IPS DF 6.9 (cell line): ENCODE measurements at regions not wholly inside any gene's neighbourhood (a gene's known extent, or its start where the extent isn't known, plus 50 kb on each side); places are given as distances from the start of the nearest gene placed in this dataset.

Experiments
- DNase-seq: peaks from one replicate; pipeline ENCODE4 v3.0.0-alpha.2; 2013; ENCODE audit warnings: low read depth, low spot score
- H3K27ac ChIP-seq: one replicate; pipeline ENCODE4 v1.5.1; 2013; ENCODE audit warnings: low read length, control low read depth
- H3K27me3 ChIP-seq: 2 replicates; pipeline ENCODE4 v1.6.1; 2013; ENCODE audit warnings: mild to moderate bottlenecking, low read length; ENCODE audit not compliant: control insufficient read depth, insufficient read depth
- H3K36me3 ChIP-seq: 2 replicates; pipeline ENCODE4 v1.6.1; 2013; ENCODE audit warnings: low read length; ENCODE audit not compliant: control insufficient read depth, insufficient read depth
- H3K4me1 ChIP-seq: 2 replicates; pipeline ENCODE4 v1.6.1; 2013; ENCODE audit warnings: low read length; ENCODE audit not compliant: control insufficient read depth, insufficient read depth
- H3K4me3 ChIP-seq: 2 replicates; pipeline ENCODE4 v1.5.1; 2013; ENCODE audit warnings: mild to moderate bottlenecking, low read length
- H3K9me3 ChIP-seq: 2 replicates; pipeline ENCODE4 v1.6.1; 2013; ENCODE audit warnings: low read length, inconsistent platforms; ENCODE audit not compliant: control insufficient read depth, insufficient read depth
- WGBS: extraction: QIAGEN DNeasy Blood & Tissue Kit; methylation state at CpG from one replicate; pipeline ENCODE4 v1.1.7; 2013; ENCODE audit warnings: mixed read lengths, missing lambda C conversion rate; ENCODE audit not compliant: insufficient read length, insufficient coverage; 5-methylcytosine and 5-hydroxymethylcytosine counted together

DNA sequence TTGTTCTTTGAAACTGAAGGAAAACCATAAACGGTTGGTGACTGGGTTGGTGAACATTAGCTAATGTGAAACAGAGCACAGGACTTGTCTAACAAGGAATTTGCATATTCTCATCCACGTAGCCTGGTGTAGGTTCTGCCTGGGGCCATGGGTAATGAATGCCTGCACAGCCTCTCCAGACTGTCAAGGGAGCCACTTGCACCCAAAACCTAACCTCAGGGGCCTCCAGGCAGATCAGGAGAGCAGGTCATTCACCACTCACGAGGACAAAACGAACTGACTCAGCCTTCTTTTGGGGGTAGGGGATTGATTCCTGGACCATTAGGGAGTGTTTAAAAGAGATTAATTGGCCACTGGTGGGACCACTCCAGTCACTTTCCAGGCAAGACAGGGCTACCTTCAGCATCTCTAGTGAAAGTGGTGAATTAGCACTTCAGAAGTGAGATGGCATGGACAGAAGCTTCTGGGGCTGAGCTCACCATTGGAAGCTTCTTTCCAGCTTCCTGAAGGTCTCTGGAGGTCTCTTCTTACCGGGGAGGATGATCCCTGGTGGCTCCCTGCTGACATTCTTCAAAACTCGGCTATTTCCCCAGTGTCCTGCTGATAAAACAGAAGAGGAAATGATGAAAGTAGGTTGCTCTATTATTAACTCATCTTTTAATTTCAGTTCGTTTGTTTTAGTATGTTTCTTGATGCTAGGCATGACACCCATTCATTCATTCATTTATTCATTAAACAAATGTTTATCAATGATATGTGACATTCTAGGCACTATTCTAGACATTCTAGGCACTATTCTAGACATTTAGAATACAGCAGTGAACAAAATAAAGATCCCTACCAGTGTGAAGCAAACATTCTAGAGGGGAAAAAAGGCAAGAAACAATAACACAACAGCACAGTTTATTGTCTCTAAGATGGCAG, 104.5 kb upstream of the LNX1 start:
- no peaks in the 10 kb centered on the region for H3K27me3 ChIP-seq
- no peaks in the 10 kb centered on the region for H3K9me3 ChIP-seq
- no peak overlapping the region for H3K4me3 ChIP-seq
- DNase-seq = no peak
- no peaks in the 10 kb centered on the region for H3K36me3 ChIP-seq
- no peaks in the 10 kb centered on the region for H3K4me1 ChIP-seq
- no CpG with 5 or more reads among the region's 7 CpGs for WGBS
- no peak overlapping the region for H3K27ac ChIP-seq

DNA sequence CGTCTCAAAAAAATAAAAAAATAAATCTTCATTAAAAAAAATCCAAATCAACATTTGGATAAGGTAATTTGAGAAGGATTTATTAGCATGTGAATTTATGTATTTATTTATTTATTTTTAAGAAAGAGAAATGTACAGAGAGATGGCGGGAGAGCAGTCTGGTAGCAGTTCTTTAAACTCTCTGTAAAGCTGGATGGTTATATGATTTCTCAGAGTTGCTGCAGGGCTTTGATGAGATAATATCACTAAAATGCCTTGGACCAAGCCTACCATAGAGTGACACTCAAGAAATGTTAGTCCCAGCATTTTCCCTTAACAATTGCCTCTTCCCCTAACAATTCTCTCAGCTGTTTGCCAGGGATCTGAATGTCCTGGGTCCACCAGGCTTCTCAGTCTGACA, 103.4 kb upstream of the LNX1 start:
- 100% methylated on average over 1 of the region's 2 CpGs for WGBS
- no peaks in the 10 kb centered on the region for H3K27me3 ChIP-seq
- H3K27ac ChIP-seq = no peak overlapping the region
- H3K9me3 ChIP-seq = no peaks in the 10 kb centered on the region
- no peaks in the 10 kb centered on the region for H3K4me1 ChIP-seq
- DNase-seq = no peak
- H3K36me3 ChIP-seq = no peaks in the 10 kb centered on the region
- H3K4me3 ChIP-seq = no peak overlapping the region

DNA sequence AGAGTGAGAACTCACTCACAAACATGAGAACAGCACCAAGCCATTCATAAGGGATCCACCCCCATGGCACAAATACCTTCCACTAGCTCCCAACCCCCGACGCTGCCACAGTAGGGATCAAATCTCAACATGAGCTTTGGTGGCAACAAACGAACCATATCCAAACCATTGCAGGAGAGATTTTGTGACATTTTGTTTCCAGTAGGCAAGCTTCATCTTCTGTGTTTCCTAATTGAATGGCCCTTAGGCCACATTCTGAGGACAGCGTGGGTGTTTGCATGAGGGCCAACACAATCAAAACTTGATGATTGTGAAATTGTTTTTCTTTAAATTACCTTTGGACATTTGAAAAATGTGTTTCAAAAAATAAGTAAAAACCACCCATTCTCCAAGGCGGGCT, 102.6 kb upstream of the LNX1 start:
- H3K4me1 ChIP-seq = no peaks in the 10 kb centered on the region
- no CpG with 5 or more reads among the region's 5 CpGs for WGBS

DNA sequence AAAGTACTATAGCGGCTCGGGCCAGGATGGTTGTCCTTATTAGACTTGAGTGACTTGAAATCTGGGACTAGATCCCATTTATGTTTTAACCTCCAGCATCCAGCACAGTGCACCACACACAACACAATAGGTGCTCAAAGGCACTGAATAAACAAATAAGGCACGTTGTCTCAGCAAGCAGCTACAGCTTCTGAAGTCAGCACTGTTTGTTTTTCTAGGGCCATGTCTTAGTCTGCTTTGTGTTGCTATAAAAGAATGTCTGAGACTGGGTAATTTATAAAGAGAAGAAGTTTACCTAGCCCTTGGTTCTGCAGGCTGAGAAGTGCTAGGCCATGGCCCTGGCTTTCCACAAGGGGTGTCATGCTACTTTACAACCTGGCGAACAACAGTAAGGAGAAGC, 102.1 kb upstream of the LNX1 start:
- Histone ChIP-seq H3K4me3 (no peak overlapping the region), H3K27me3 (no peaks in the 10 kb centered on the region), H3K4me1 (no peaks in the 10 kb centered on the region), H3K9me3 (no peaks in the 10 kb centered on the region), H3K36me3 (no peaks in the 10 kb centered on the region), H3K27ac (no peak overlapping the region)
- WGBS = no CpG with 5 or more reads among the region's 4 CpGs
- DNase-seq = no peak

More for the DNA sequence above, 102.6 kb upstream of the LNX1 start:
- Histone ChIP-seq H3K4me3 (no peak overlapping the region), H3K9me3 (no peaks in the 10 kb centered on the region), H3K36me3 (no peaks in the 10 kb centered on the region), H3K27me3 (no peaks in the 10 kb centered on the region), H3K27ac (no peak overlapping the region)
- DNase-seq = no peak

DNA sequence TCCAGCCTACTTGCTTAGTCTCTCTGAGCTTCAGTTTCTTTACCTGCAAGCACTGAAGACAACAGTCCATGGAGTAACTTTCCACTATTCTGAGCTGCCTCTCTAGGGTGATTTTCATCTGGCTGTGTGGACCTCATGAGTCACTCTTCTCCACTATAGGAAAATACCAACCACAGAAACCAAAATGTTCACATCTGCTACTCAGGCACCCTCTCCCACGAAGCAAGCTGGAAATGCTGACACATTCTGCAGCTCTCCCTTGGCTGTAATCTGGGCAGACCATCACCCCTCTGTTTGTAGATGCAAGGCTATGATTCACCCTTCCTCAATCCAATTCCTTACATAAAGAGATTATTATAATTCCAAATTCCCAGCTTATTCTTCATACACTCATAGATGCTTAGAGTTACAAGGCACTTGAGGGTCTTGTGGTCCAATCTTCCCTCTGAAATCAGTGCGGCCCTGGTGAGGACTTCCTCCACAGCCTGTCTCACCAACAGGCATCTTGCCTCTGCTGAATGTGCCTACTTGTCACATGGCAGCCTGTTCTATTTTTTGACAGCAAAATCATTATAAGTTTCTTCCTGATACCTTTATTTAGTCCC, 97.0 kb upstream of the LNX1 start:
- H3K27ac ChIP-seq = no peak overlapping the region
- H3K27me3 ChIP-seq = no peaks in the 10 kb centered on the region
- H3K36me3 ChIP-seq = no peaks in the 10 kb centered on the region
- no peak overlapping the region for H3K4me3 ChIP-seq
- H3K4me1 ChIP-seq = no peaks in the 10 kb centered on the region
- DNase-seq = no peak
- H3K9me3 ChIP-seq = no peaks in the 10 kb centered on the region
- no CpG with 5 or more reads among the region's 2 CpGs for WGBS

DNA sequence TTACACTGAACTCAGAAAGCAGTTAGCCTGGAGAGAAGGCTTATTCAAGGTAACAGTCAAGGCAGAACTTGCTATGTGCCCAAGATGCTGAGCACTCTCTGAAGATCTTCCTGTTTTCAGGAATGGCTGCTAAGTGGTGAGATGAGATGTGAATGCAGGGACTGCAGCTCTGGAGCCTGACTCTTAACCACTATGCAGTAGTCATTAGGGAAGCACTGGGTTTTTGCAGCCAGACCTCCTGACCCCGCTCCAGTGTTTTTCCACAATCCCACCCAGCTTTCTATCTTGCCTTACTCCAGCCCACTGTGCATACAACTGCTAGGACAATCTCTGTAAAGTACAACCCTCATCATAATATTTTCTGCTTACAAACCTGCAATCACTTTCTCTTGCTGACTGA, 95.2 kb upstream of the LNX1 start:
- WGBS = no CpG with 5 or more reads among the region's 1 CpG
- H3K36me3 ChIP-seq = no peaks in the 10 kb centered on the region
- DNase-seq = no peak
- no peaks in the 10 kb centered on the region for H3K4me1 ChIP-seq
- no peaks in the 10 kb centered on the region for H3K27me3 ChIP-seq
- no peaks in the 10 kb centered on the region for H3K9me3 ChIP-seq
- H3K27ac ChIP-seq = no peak overlapping the region
- no peak overlapping the region for H3K4me3 ChIP-seq

DNA sequence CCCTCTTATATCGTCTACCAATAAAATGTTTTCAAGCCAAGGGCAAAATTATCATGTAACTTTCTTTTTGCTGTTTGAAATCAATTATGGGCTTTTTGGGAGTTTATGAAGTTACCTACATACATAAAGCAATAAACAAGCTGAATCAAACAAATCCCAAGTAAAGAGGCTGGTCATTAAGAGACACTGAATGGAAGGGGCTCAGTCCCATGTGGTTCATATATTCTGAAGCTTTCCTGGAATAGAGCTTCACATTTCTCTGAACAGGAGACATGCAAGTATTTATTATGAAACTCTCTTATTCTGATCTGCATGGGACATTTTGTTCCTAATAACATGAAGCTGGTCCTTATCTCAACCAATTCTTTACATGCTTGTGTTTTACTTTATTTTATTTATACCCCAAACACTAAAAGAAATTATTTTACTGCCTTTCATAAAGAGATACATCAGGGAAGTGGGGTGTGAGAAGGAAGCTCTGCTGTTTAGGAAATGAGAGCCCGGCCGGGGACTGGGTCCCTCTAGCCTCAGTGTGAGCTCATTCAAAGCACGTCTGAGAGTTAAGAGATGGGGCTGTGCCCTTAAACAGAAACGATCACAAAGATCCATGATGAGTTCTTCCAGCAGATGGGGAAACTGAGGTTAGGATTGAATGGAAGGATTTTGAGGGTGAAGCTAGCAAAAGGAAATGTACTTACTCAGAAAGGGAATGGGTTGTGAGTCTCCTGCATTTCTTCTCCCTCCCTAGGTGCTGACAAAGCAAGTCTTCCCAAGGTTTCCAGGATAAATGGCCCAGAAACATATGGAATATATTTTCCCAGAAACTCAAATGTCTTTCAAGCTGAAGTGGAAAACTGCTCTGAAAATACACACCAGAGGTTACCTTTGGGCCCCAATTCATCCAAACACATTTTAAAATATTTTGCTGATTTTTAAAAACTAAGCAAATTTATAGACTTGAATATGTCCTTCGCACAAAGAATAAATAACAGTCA, 93.1 kb upstream of the LNX1 start:
- DNase-seq = no peak
- no peaks in the 10 kb centered on the region for H3K9me3 ChIP-seq
- no CpG with 5 or more reads among the region's 6 CpGs for WGBS
- no peaks in the 10 kb centered on the region for H3K27me3 ChIP-seq
- no peak overlapping the region for H3K27ac ChIP-seq
- no peaks in the 10 kb centered on the region for H3K36me3 ChIP-seq
- no peak overlapping the region for H3K4me3 ChIP-seq
- no peaks in the 10 kb centered on the region for H3K4me1 ChIP-seq

DNA sequence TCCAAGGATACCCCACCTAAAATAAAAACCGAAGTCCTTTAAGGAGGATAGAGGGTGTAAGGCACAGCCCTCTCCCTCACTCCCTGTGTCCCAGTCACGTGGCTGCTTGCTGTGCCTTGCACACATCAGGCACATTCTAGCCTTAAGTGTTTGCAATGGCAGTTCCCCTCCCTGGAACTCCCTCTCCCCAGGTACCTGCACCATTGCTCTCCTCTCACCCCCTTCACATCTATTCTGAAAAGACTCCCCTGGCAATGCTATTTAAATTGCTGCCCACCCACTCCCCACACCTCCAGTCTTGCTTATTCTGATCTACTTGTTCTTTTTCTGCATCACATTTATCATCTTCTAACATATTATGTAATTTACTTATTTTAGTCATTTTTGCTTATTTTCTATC, 91.6 kb upstream of the LNX1 start:
- H3K4me1 ChIP-seq = no peaks in the 10 kb centered on the region
- H3K36me3 ChIP-seq = no peaks in the 10 kb centered on the region
- no peaks in the 10 kb centered on the region for H3K9me3 ChIP-seq
- no peaks in the 10 kb centered on the region; the same call in 1 of the 2 replicates for H3K27me3 ChIP-seq
- DNase-seq = no peak
- WGBS = no CpG with 5 or more reads among the region's 2 CpGs
- no peak overlapping the region for H3K27ac ChIP-seq
- no peak overlapping the region for H3K4me3 ChIP-seq

DNA sequence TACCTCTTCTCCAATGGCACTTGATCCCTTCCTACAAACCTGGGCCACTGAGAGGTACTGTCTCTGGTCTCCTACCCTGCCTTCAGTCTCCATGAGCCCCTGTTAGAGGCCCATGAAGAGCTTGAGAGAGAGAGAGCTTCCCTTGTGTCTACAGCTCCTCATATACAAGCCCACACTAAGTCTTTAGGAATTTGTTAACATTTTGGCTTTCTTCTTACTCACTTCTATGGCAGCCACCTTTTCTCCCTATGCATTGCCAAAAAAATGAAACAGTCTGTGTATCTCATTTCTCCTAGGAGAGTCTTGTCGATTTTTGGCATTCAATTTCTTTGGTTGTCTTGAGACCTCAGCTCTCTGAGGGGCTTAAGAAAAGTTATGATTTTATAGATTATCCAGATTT, 90.9 kb upstream of the LNX1 start:
- no peak for DNase-seq
- no peaks in the 10 kb centered on the region for H3K36me3 ChIP-seq
- no CpG with 5 or more reads among the region's 1 CpG for WGBS
- H3K27ac ChIP-seq = no peak overlapping the region
- no peak overlapping the region for H3K4me3 ChIP-seq
- H3K9me3 ChIP-seq = no peaks in the 10 kb centered on the region
- no peaks in the 10 kb centered on the region for H3K4me1 ChIP-seq
- no peaks in the 10 kb centered on the region; the same call in 1 of the 2 replicates for H3K27me3 ChIP-seq

DNA sequence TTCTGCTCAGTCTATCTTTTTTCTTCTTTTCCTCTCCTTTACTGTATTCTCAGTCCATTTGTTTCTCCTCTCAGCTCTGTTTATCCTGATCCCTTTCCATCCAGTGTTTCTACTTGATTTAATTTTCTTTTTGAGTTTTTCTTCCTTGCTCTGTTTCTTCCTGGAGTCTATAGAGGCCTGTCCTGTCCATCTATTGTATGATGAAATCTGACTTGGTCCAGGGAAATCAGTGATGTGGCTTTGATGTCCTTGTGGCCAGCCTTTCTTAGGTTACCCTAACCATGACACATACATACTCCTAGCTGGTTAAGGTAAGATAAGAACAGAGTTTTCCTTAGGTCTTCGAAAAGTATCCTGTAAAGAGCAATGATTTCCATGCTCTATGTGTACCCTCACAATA, 89.3 kb upstream of the LNX1 start:
- H3K27ac ChIP-seq = no peak overlapping the region
- no peak for DNase-seq
- no peaks in the 10 kb centered on the region for H3K9me3 ChIP-seq
- no CpG with 5 or more reads among the region's 1 CpG for WGBS
- no peaks in the 10 kb centered on the region; the same call in 1 of the 2 replicates for H3K27me3 ChIP-seq
- H3K4me3 ChIP-seq = no peak overlapping the region
- H3K4me1 ChIP-seq = no peaks in the 10 kb centered on the region
- H3K36me3 ChIP-seq = no peaks in the 10 kb centered on the region
